ENCODE measurements at regions not wholly inside any gene's neighbourhood (a gene's known extent, or its start where the extent isn't known, plus 50 kb on each side); places are given as distances from the start of the nearest gene placed in this dataset.
A peak's percentile ranks its signal among the peaks of the same experiment; 100 is the strongest.

- ChIA-PET CTCF (interaction anchor here (0.5 kb wide), 1 partner anchor 8 kb away, joined by 3 read pairs; no protein-coding TSS in a partner anchor), POLR2A (ENCODE audit: low non-redundant PET) (no interaction called here)
- no peak for DNase-seq (ENCODE audit: low spot score)
- H3K27ac ChIP-seq, result no peak overlapping the region
- no peak for TF ChIP-seq CTCF (conservative IDR thresholded peaks at IDR 0.05; ENCODE audit: low read depth)
These were observed 554.5 kb upstream of the MAP3K7 start for GRCh38 chr6:91141346-91141745.

- CTCF ChIA-PET, result interaction anchor here (0.6 kb wide), 1 partner anchor 17 kb away, joined by 3 read pairs; no protein-coding TSS in a partner anchor
- TF ChIP-seq CTCF (conservative IDR thresholded peaks at IDR 0.05; ENCODE audit: low read depth), result no peak
- POLR2A ChIA-PET (ENCODE audit: low non-redundant PET), result no interaction called here
- H3K27ac ChIP-seq, result no peak overlapping the region
- no peak for DNase-seq (ENCODE audit: low spot score)
These were observed 553.6 kb upstream of the MAP3K7 start for GRCh38 chr6:91140449-91140848.

- no peak overlapping the region for H3K27ac ChIP-seq
- DNase-seq (ENCODE audit: low spot score), result no peak
- ChIA-PET CTCF (no interaction called here), POLR2A (ENCODE audit: low non-redundant PET) (no interaction called here)
- no peak for TF ChIP-seq CTCF (conservative IDR thresholded peaks at IDR 0.05; ENCODE audit: low read depth)
These were observed 550.4 kb upstream of the MAP3K7 start for GRCh38 chr6:91137286-91137685.

GRCh38 chr6:91135406-91136103 is 548.7 kb upstream of the MAP3K7 start:
- ChIA-PET CTCF (no interaction called here), POLR2A (ENCODE audit: low non-redundant PET) (no interaction called here)
- no peak for TF ChIP-seq CTCF (conservative IDR thresholded peaks at IDR 0.05; ENCODE audit: low read depth)
- DNase-seq (ENCODE audit: low spot score), result no peak
- H3K27ac ChIP-seq, result no peak overlapping the region

GRCh38 chr6:91132461-91132860 is 545.6 kb upstream of the MAP3K7 start:
- DNase-seq (ENCODE audit: low spot score), result peak; percentile 2
- POLR2A ChIA-PET (ENCODE audit: low non-redundant PET), result no interaction called here
- H3K27ac ChIP-seq, result no peak overlapping the region
- TF ChIP-seq CTCF (conservative IDR thresholded peaks at IDR 0.05; ENCODE audit: low read depth), result no peak
- CTCF ChIA-PET, result interaction anchor here (0.6 kb wide), 1 partner anchor 17 kb away, joined by 4 read pairs; no protein-coding TSS in a partner anchor

- CTCF ChIA-PET, result no interaction called here
- TF ChIP-seq CTCF (conservative IDR thresholded peaks at IDR 0.05; ENCODE audit: low read depth), result no peak
- no peak overlapping the region for H3K27ac ChIP-seq
- DNase-seq (ENCODE audit: low spot score), result no peak
- POLR2A ChIA-PET (ENCODE audit: low non-redundant PET), result no interaction called here
These were observed 543.3 kb upstream of the MAP3K7 start for GRCh38 chr6:91130126-91130525.
